ENCODE measurements at regions not wholly inside any gene's neighbourhood (a gene's known extent, or its start where the extent isn't known, plus 50 kb on each side); places are given as distances from the start of the nearest gene placed in this dataset.

- no peak for TF ChIP-seq ZBTB49 (tag by site-specific recombination; IDR thresholded peaks at IDR 0.05; ENCODE audit: low read depth)
- TF ChIP-seq ZNF701 (tag by site-specific recombination; IDR thresholded peaks at IDR 0.05): no peak
- no peak for TF ChIP-seq ZNF624 (tag by site-specific recombination; IDR thresholded peaks at IDR 0.05)
- TF ChIP-seq ZFP41 (tag by site-specific recombination; IDR thresholded peaks at IDR 0.05; ENCODE audit: borderline replicate concordance): no peak
- no peak for TF ChIP-seq HOXA7 (CRISPR knock-in tag; IDR thresholded peaks at IDR 0.05; ENCODE audit: borderline replicate concordance)
Observed at GRCh38 chr6:51029561-51029960, 210.9 kb downstream of the TFAP2B start (continued).

DNA sequence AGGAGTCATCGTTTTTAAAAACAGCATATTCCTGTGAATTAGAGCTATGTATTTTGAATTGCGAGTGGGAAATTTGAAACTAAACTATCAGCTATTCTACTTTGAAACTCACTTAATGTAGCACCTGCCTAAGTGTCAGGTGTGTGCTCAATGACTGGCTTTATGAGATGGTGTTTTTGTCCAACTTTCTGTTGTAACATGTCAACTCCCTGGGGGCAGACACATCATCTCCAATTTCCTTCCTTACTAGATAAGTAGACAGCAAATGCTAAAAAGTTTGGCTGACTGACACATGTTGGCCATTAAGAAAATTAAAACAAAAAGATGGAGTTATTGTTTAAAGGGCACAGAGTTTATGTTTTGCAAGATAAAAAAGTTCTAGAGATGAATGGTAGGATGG lies 226.9 kb downstream of the TFAP2B start:
- no peak overlapping the region for H3K4me3 ChIP-seq (ENCODE audit: low read depth, low read length)
- H3K9me3 ChIP-seq (ENCODE audit: control insufficient read depth, insufficient read depth, low read depth, low read length): no peaks in the 10 kb centered on the region
- CTCF ChIA-PET: interaction anchor here (0.6 kb wide), 1 partner anchor 1016 kb away, joined by 3 read pairs; no protein-coding TSS in a partner anchor
- H3K27ac ChIP-seq (ENCODE audit: extremely low read depth, low read depth, low read length): no peak overlapping the region
- no peaks in the 10 kb centered on the region for H3K36me3 ChIP-seq (ENCODE audit: control insufficient read depth in 2 of 2, insufficient read depth in 1 of 2, low read length in 2 of 2)
- POLR2A ChIA-PET: no interaction called here
- H3K4me1 ChIP-seq (ENCODE audit: control insufficient read depth, insufficient read depth, low read length): no peaks in the 10 kb centered on the region
- TF ChIP-seq ZNF514 (tag by site-specific recombination; IDR thresholded peaks at IDR 0.05) (no peak), WT1 (tag by site-specific recombination; IDR thresholded peaks at IDR 0.05) (no peak), ZNF707 (tag by site-specific recombination; IDR thresholded peaks at IDR 0.05) (no peak), ZNF324 (tag by site-specific recombination; IDR thresholded peaks at IDR 0.05) (no peak), SP3 (tag by site-specific recombination; IDR thresholded peaks at IDR 0.05) (no peak), ZNF302 (tag by site-specific recombination; IDR thresholded peaks at IDR 0.05; ENCODE audit: low read depth) (no peak), SP2 (tag by site-specific recombination; IDR thresholded peaks at IDR 0.05) (no peak), INSM2 (tag by site-specific recombination; IDR thresholded peaks at IDR 0.05) (no peak), ZNF335 (tag by site-specific recombination; conservative IDR thresholded peaks at IDR 0.05) (no peak), ZNF529 (tag by site-specific recombination; IDR thresholded peaks at IDR 0.05; ENCODE audit: insufficient replicate concordance) (no peak), ZNF311 (tag by site-specific recombination; IDR thresholded peaks at IDR 0.05; ENCODE audit: borderline replicate concordance) (no peak), ZNF280C (tag by site-specific recombination; IDR thresholded peaks at IDR 0.05) (no peak)
- TF ChIP-seq, protein P1, sequence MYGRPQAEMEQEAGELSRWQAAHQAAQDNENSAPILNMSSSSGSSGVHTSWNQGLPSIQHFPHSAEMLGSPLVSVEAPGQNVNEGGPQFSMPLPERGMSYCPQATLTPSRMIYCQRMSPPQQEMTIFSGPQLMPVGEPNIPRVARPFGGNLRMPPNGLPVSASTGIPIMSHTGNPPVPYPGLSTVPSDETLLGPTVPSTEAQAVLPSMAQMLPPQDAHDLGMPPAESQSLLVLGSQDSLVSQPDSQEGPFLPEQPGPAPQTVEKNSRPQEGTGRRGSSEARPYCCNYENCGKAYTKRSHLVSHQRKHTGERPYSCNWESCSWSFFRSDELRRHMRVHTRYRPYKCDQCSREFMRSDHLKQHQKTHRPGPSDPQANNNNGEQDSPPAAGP (tag by site-specific recombination; IDR thresholded peaks at IDR 0.05): no peak
- TF ChIP-seq, protein P2, sequence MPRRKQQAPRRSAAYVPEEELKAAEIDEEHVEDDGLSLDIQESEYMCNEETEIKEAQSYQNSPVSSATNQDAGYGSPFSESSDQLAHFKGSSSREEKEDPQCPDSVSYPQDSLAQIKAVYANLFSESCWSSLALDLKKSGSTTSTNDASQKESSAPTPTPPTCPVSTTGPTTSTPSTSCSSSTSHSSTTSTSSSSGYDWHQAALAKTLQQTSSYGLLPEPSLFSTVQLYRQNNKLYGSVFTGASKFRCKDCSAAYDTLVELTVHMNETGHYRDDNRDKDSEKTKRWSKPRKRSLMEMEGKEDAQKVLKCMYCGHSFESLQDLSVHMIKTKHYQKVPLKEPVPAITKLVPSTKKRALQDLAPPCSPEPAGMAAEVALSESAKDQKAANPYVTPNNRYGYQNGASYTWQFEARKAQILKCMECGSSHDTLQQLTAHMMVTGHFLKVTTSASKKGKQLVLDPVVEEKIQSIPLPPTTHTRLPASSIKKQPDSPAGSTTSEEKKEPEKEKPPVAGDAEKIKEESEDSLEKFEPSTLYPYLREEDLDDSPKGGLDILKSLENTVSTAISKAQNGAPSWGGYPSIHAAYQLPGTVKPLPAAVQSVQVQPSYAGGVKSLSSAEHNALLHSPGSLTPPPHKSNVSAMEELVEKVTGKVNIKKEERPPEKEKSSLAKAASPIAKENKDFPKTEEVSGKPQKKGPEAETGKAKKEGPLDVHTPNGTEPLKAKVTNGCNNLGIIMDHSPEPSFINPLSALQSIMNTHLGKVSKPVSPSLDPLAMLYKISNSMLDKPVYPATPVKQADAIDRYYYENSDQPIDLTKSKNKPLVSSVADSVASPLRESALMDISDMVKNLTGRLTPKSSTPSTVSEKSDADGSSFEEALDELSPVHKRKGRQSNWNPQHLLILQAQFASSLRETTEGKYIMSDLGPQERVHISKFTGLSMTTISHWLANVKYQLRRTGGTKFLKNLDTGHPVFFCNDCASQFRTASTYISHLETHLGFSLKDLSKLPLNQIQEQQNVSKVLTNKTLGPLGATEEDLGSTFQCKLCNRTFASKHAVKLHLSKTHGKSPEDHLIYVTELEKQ (tag by site-specific recombination; IDR thresholded peaks at IDR 0.05; ENCODE audit: borderline replicate concordance): no peak
- TF ChIP-seq, protein P3, sequence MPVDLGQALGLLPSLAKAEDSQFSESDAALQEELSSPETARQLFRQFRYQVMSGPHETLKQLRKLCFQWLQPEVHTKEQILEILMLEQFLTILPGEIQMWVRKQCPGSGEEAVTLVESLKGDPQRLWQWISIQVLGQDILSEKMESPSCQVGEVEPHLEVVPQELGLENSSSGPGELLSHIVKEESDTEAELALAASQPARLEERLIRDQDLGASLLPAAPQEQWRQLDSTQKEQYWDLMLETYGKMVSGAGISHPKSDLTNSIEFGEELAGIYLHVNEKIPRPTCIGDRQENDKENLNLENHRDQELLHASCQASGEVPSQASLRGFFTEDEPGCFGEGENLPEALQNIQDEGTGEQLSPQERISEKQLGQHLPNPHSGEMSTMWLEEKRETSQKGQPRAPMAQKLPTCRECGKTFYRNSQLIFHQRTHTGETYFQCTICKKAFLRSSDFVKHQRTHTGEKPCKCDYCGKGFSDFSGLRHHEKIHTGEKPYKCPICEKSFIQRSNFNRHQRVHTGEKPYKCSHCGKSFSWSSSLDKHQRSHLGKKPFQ (tag by site-specific recombination; IDR thresholded peaks at IDR 0.05): no peak

All from HEK293 (cell line).